Endothelial cell of umbilical vein (primary cell): ENCODE measurements at regions not wholly inside any gene's neighbourhood (a gene's known extent, or its start where the extent isn't known, plus 50 kb on each side); places are given as distances from the start of the nearest gene placed in this dataset.
A peak's percentile ranks its signal among the peaks of the same experiment; 100 is the strongest.

Experiments used
- BruUV-seq: library from RNA; stranded (reverse); fragments of 400-500 nt; replicated peaks from 2 replicates; lab custom pipeline; 2021; lab: Mats Ljungman, UMichigan
- CTCF ChIA-PET: fragments of 300-600, 350-600 bp; sonication (Branson Sonifier 250); formaldehyde crosslinking; loops from one replicate; lab custom pipeline; 2021; ENCODE audit warnings: antibody characterized with exemption, inconsistent platforms; lab: Charles Lee
- POLR2A ChIA-PET: fragments of 300-600, 350-600 bp; sonication (Branson Sonifier 250); formaldehyde crosslinking; loops from one replicate; lab custom pipeline; 2021; ENCODE audit warnings: antibody characterized with exemption, inconsistent platforms; lab: Charles Lee
- DNase-seq: peaks from one replicate; pipeline ENCODE4 v3.0.0-alpha.2; 2011; ENCODE audit warnings: low read depth, low spot score
- FAIRE-seq: peaks from 2 replicates; lab custom pipeline; 2011; peaks lifted over from hg19 to GRCh38; lab: Jason Lieb, UNC
- H2AFZ ChIP-seq: 2 replicates; pipeline ENCODE4 v1.6.0; 2012; ENCODE audit warnings: low read depth, low read length, control low read depth, inconsistent platforms
- H3K27ac ChIP-seq: 2 replicates; pipeline ENCODE4 v1.5.1; 2011; ENCODE audit warnings: low read depth, mild to moderate bottlenecking, control low read depth, low read length, moderate library complexity; ENCODE audit not compliant: insufficient read depth
- H3K27me3 ChIP-seq, 2 experiments: 2 replicates each; pipeline versions ENCODE4 v1.6.0 to v1.6.1; 2011; ENCODE audit warnings: low read length in 2 of 2, mixed read lengths in 1 of 2; ENCODE audit not compliant: control insufficient read depth in 2 of 2, insufficient read depth in 2 of 2
- H3K36me3 ChIP-seq, 2 experiments: 2 replicates in 1 of 2; 3 replicates in 1 of 2; pipeline ENCODE4 v1.5.1; 2011; ENCODE audit warnings: low read length in 2 of 2, mild to moderate bottlenecking in 1 of 2, moderate library complexity in 1 of 2; ENCODE audit not compliant: control insufficient read depth in 2 of 2, insufficient read depth in 2 of 2; ENCODE audit errors: extremely low read depth in 1 of 2
- H3K4me1 ChIP-seq: 3 replicates; pipeline ENCODE4 v1.5.1; 2011; ENCODE audit warnings: mild to moderate bottlenecking, low read length; ENCODE audit not compliant: control insufficient read depth, insufficient read depth; ENCODE audit errors: extremely low read depth
- H3K4me2 ChIP-seq: 2 replicates; pipeline ENCODE4 v1.6.1; 2011; ENCODE audit warnings: low read length, control low read depth, mixed read lengths; ENCODE audit not compliant: insufficient read depth
- H3K4me3 ChIP-seq, 3 experiments: fragments of 200-600 bp in 1 of 3; sonication (generic), shearing (Covaris generic) in 1 of 3; replicated peaks in 1 of 3; 2 replicates each; pipeline ENCODE4 v1.5.1; 2011 to 2016; ENCODE audit warnings: control low read depth in 3 of 3, low read length in 3 of 3, mild to moderate bottlenecking in 2 of 3, inconsistent platforms in 1 of 3, low read depth in 1 of 3, moderate library complexity in 1 of 3; ENCODE audit not compliant: insufficient read depth in 1 of 3
- H3K79me2 ChIP-seq: 2 replicates; pipeline ENCODE4 v1.6.0; 2012; ENCODE audit warnings: low read length, inconsistent platforms; ENCODE audit not compliant: control insufficient read depth, insufficient read depth
- H3K9ac ChIP-seq: replicated peaks from 2 replicates; pipeline ENCODE3; 2011; ENCODE audit warnings: low read length, control low read depth; ENCODE audit not compliant: insufficient read depth; ENCODE audit errors: extremely low read depth
- H3K9me1 ChIP-seq: replicated peaks from 3 replicates; pipeline ENCODE4 v1.6.0; 2011; ENCODE audit warnings: mild to moderate bottlenecking, low read length; ENCODE audit not compliant: control insufficient read depth, insufficient read depth; ENCODE audit errors: extremely low read depth
- H3K9me3 ChIP-seq: replicated peaks from 2 replicates; pipeline ENCODE4 v1.5.1; 2012; ENCODE audit warnings: low read length, inconsistent platforms; ENCODE audit not compliant: control insufficient read depth, insufficient read depth
- H4K20me1 ChIP-seq: replicated peaks from 2 replicates; pipeline ENCODE3; 2011; ENCODE audit warnings: mild to moderate bottlenecking, low read length; ENCODE audit not compliant: control insufficient read depth, insufficient read depth; ENCODE audit errors: extremely low read depth
- CTCF ChIP-seq, 2 donors: IDR thresholded peaks; 1 replicate in 1 of 2; 2 replicates in 1 of 2; pipeline ENCODE4 v1.5.1; 2011; ENCODE audit warnings: low read length in 2 of 2, mild to moderate bottlenecking in 2 of 2, moderate library complexity in 2 of 2, control low read depth in 1 of 2, inconsistent platforms in 1 of 2, low read depth in 1 of 2; ENCODE audit not compliant: insufficient read depth in 1 of 2; ENCODE audit errors: extremely low read depth in 1 of 2
- EZH2 ChIP-seq: IDR thresholded peaks from 2 replicates; pipeline ENCODE4 v1.6.1; 2012; ENCODE audit warnings: borderline replicate concordance, low read depth, mild to moderate bottlenecking, moderate library complexity, low read length, inconsistent platforms; ENCODE audit not compliant: severe bottlenecking
- FOS ChIP-seq: IDR thresholded peaks from 2 replicates; pipeline ENCODE4 v1.6.1; 2011; ENCODE audit warnings: mild to moderate bottlenecking, low read length, moderate library complexity, borderline replicate concordance; ENCODE audit not compliant: insufficient read depth
- GATA2 ChIP-seq: IDR thresholded peaks from 2 replicates; pipeline ENCODE4 v1.7.0; 2011; ENCODE audit warnings: low read depth, mild to moderate bottlenecking, moderate library complexity, mixed read lengths, low read length; ENCODE audit not compliant: insufficient read length, insufficient read depth
- JUN ChIP-seq: IDR thresholded peaks from 2 replicates; pipeline ENCODE4 v1.6.1; 2011; ENCODE audit warnings: borderline replicate concordance, low read depth; ENCODE audit not compliant: insufficient read length, insufficient read depth
- MAX ChIP-seq: IDR thresholded peaks from 2 replicates; pipeline ENCODE4 v1.6.1; 2011; ENCODE audit not compliant: insufficient read depth, insufficient read length
- MYC ChIP-seq: IDR thresholded peaks from one replicate; pipeline ENCODE4 v1.6.1; 2011; ENCODE audit warnings: mild to moderate bottlenecking, low read depth, low read length
- POLR2A ChIP-seq: IDR thresholded peaks from 2 replicates; pipeline ENCODE4 v1.6.1; 2012; ENCODE audit warnings: low read depth, mild to moderate bottlenecking, control low read depth, low read length
- POLR2AphosphoS5 ChIP-seq: IDR thresholded peaks from 2 replicates; pipeline ENCODE4 v1.6.1; 2012; ENCODE audit warnings: low read depth, mild to moderate bottlenecking, control low read depth, low read length, moderate library complexity; ENCODE audit not compliant: insufficient read depth
- dilution Hi-C: fragments of 300-500 bp; cut with MboI; formaldehyde crosslinking; loops from one replicate; pipeline ENCODE4 v1.15.0; 2019; ENCODE audit warnings: low sequenced_read_pairs; ENCODE audit not compliant: extremely low pct_ligation_motif_present
- intact Hi-C: fragments of 100-400 bp; cut with micrococcal nuclease; formaldehyde crosslinking; loops from one replicate; pipeline ENCODE4 v1.10.0; 2022

- intact Hi-C loops (loop anchor here (1.0 kb wide), 1 partner anchor 49 kb away; no protein-coding TSS in a partner anchor), dilution Hi-C loops (loop anchor here (10.0 kb wide), 1 partner anchor 51 kb away; no protein-coding TSS in a partner anchor)
- POLR2A ChIA-PET = interaction anchor here (1.0 kb wide), 1 partner anchor 42 kb away, joined by 3 read pairs; no protein-coding TSS in a partner anchor
- Histone ChIP-seq H3K36me3 (no peaks in the 10 kb centered on the region), H3K4me1 (peaks cover 60% of the 10 kb centered on the region), H2AFZ (no peak overlapping the region), H3K4me2 (peak overlapping the region; percentile 56), H3K4me3 (no peak overlapping the region), H3K9ac (peak overlapping the region; percentile 86), H4K20me1 (no peaks in the 10 kb centered on the region), H3K27me3 (no peaks in the 10 kb centered on the region), H3K9me3 (no peaks in the 10 kb centered on the region), H3K9me1 (no peaks in the 10 kb centered on the region), H3K27ac (peak overlapping the region; percentile 98), H3K79me2 (no peaks in the 10 kb centered on the region)
- BruUV-seq = no TSS peak
- FAIRE-seq (no peak), DNase-seq (peak; percentile 37)
- TF ChIP-seq CTCF (IDR thresholded peaks at IDR 0.05; ENCODE audit: extremely low read depth in 1 of 2, insufficient read depth in 1 of 2, low read depth in 1 of 2, low read length in 2 of 2) = no peak
- no peak for TF ChIP-seq JUN
- TF ChIP-seq POLR2A = no peak
- no peak for TF ChIP-seq MAX
- TF ChIP-seq POLR2AphosphoS5 = no peak
- no peak for TF ChIP-seq GATA2
- TF ChIP-seq EZH2 = no peak
- no peak for TF ChIP-seq FOS
- no peak for TF ChIP-seq MYC
- CTCF ChIA-PET = interaction anchor here (1.3 to 1.9 kb wide), 6 partner anchors 26 to 219 kb away, joined by 4 to 13 read pairs (median 6); no protein-coding TSS in a partner anchor
Measured at GRCh38 chr1:8095584-8095983, 69.5 kb upstream of the ERRFI1 start.
